CD4-positive, alpha-beta memory T cell (primary cell): ENCODE measurements at regions not wholly inside any gene's neighbourhood (a gene's known extent, or its start where the extent isn't known, plus 50 kb on each side); places are given as distances from the start of the nearest gene placed in this dataset.
"Not testable (repeated sequence)": the region's sequence is repeated elsewhere in the genome, so short reads cannot be mapped to it uniquely, and the experiment has no call there.

Source experiments
- CTCF ChIA-PET: fragments of 350-600 bp; sonication (Branson Sonifier 250); formaldehyde crosslinking; loops from one replicate; lab custom pipeline; 2021; ENCODE audit warnings: inconsistent platforms; ENCODE audit not compliant: partially characterized antibody; lab: Charles Lee
- POLR2A ChIA-PET: fragments of 350-600 bp; sonication (Branson Sonifier 250); formaldehyde crosslinking; loops from one replicate; lab custom pipeline; 2021; ENCODE audit not compliant: partially characterized antibody; lab: Charles Lee
- DNase-seq, 5 donors: peaks; one replicate each; pipeline versions ENCODE4 v3.0.0 to v3.0.0-alpha.2; 2020 to 2022; ENCODE audit warnings: mixed read lengths in 1 of 5
- H3K27ac ChIP-seq: one replicate; pipeline ENCODE4 v1.7.0; 2013; ENCODE audit warnings: low read depth, low read length
- H3K27me3 ChIP-seq: 2 replicates; pipeline ENCODE4 v1.7.0; 2013; ENCODE audit warnings: mild to moderate bottlenecking, low read length, moderate library complexity; ENCODE audit not compliant: insufficient read depth
- H3K36me3 ChIP-seq: 2 replicates; pipeline ENCODE4 v1.7.0; 2013; ENCODE audit warnings: mild to moderate bottlenecking, low read length, moderate library complexity; ENCODE audit not compliant: insufficient read depth
- H3K4me1 ChIP-seq: 2 replicates; pipeline ENCODE4 v1.7.0; 2013; ENCODE audit warnings: mild to moderate bottlenecking, low read length, moderate library complexity; ENCODE audit not compliant: insufficient read depth
- H3K4me3 ChIP-seq, 2 donors: one replicate each; pipeline ENCODE4 v1.7.0; 2013; ENCODE audit warnings: low read length in 2 of 2, mild to moderate bottlenecking in 1 of 2
- H3K9me3 ChIP-seq, 2 donors: one replicate each; pipeline ENCODE4 v1.7.0; 2013; ENCODE audit warnings: low read length in 2 of 2, control low read depth in 1 of 2; ENCODE audit not compliant: control insufficient read depth in 1 of 2
- H3K27ac Mint-ChIP-seq, 7 donors: one replicate each; pipeline ENCODE4 v1.8.0; 2020 to 2021; ENCODE audit warnings: mixed read lengths in 7 of 7, mild to moderate bottlenecking in 6 of 7, inconsistent platforms in 3 of 7, moderate library complexity in 3 of 7
- H3K27me3 Mint-ChIP-seq, 2 donors: one replicate each; pipeline ENCODE4 v1.8.0; 2020 to 2021; ENCODE audit warnings: mixed read lengths in 2 of 2
- H3K36me3 Mint-ChIP-seq, 2 donors: one replicate each; pipeline ENCODE4 v1.8.0; 2020 to 2021; ENCODE audit warnings: mixed read lengths in 2 of 2, inconsistent platforms in 1 of 2, mild to moderate bottlenecking in 1 of 2
- H3K4me1 Mint-ChIP-seq, 4 donors: one replicate each; pipeline ENCODE4 v1.8.0; 2020 to 2021; ENCODE audit warnings: mixed read lengths in 4 of 4, mild to moderate bottlenecking in 1 of 4
- H3K4me3 Mint-ChIP-seq, 8 donors: one replicate each; pipeline ENCODE4 v1.8.0; 2020 to 2021; ENCODE audit warnings: mixed read lengths in 8 of 8, mild to moderate bottlenecking in 7 of 8, moderate library complexity in 6 of 8, inconsistent platforms in 3 of 8
- H3K9me3 Mint-ChIP-seq, 8 donors: one replicate each; pipeline ENCODE4 v1.8.0; 2020 to 2021; ENCODE audit warnings: mixed read lengths in 8 of 8, mild to moderate bottlenecking in 5 of 8, inconsistent platforms in 3 of 8, moderate library complexity in 1 of 8
- intact Hi-C: fragments of 100-400 bp; cut with micrococcal nuclease; formaldehyde crosslinking; loops from one replicate; pipeline ENCODE4 v1.15.1; 2023

DNA sequence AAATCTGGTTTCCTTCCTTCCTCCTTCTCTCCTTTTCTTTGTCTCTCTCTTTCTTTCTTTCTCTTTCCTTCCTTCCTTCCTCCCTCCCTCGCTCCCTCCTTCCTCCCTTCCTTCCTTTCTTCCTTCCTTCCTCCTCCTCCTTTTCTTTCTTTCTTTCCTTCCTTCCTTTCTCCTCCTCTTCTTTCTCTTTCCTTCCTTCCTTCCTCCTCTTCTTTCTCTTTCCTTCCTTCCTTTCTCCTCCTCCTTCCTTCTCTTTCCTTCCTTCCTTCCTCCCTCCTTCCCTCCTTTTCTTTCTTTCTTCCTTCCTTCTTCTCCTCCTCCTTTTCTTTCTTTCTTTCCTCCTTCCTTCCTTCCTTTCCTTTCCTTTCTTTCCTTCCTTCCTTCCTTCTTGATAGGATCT is 61.2 kb downstream of the VIP start:
- POLR2A ChIA-PET, result no interaction called here
- Mint-ChIP-seq H3K4me3 (no peak overlapping the region), H3K27me3 (peaks cover 2 to 4% of the 10 kb centered on the region in 2 donors), H3K4me1 (no peaks in the 10 kb centered on the region), H3K9me3 (peaks cover 0 to 2% (median 0%) of the 10 kb centered on the region in 8 donors), H3K27ac (no peak overlapping the region), H3K36me3 (no peaks in the 10 kb centered on the region)
- H3K27ac ChIP-seq, result no peak overlapping the region
- no peak overlapping the region for H3K4me3 ChIP-seq
- H3K27me3 ChIP-seq, result no peaks in the 10 kb centered on the region
- no peaks in the 10 kb centered on the region for H3K4me1 ChIP-seq
- intact Hi-C loops, result no loop called here
- H3K9me3 ChIP-seq, result no peaks in the 10 kb centered on the region
- no peak for DNase-seq
- CTCF ChIA-PET, result interaction anchor here (0.6 kb wide), 1 partner anchor 213 kb away, joined by 3 read pairs; no protein-coding TSS in a partner anchor
- H3K36me3 ChIP-seq, result no peaks in the 10 kb centered on the region

DNA sequence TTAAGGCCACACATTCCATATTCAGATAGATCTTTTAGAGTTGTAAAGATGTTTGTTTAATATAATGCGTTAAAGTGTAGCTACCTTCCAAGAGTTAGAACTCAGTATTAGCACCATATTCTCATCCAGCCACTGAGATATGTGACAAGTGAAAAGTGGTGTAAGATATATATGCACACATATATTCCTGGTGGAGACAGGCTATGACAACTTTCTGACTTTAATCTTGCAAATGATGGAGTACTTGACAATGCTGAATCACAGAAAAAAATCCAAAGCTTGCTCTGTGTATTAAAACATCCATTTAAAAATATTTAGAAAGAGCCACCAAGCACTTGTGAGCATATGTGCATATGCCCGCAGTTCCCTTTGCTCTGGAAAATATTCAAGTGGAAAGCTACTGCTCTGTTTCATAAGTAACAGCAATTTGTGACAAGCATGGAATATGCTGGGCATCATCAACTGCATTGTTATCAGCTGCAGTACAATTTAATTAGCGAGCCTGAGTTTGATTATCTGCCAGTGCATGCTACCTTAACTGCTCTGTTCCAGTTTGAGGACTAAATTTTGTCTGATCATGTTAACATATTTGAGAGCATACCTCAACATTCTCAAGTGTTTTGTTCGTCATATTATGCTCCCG is 64.8 kb downstream of the VIP start:
- Histone ChIP-seq H3K4me3 (no peak overlapping the region), H3K27ac (no peak overlapping the region), H3K4me1 (no peaks in the 10 kb centered on the region), H3K27me3 (no peaks in the 10 kb centered on the region), H3K36me3 (no peaks in the 10 kb centered on the region), H3K9me3 (no peaks in the 10 kb centered on the region)
- H3K4me1 Mint-ChIP-seq, result no peaks in the 10 kb centered on the region
- ChIA-PET CTCF (no interaction called here), POLR2A (no interaction called here)
- H3K4me3 Mint-ChIP-seq, result no peak overlapping the region
- intact Hi-C loops, result no loop called here
- peaks cover 4 to 6% of the 10 kb centered on the region in 2 donors for H3K27me3 Mint-ChIP-seq
- peaks cover 0 to 3% (median 0%) of the 10 kb centered on the region in 8 donors for H3K9me3 Mint-ChIP-seq
- no peaks in the 10 kb centered on the region for H3K36me3 Mint-ChIP-seq
- no peak for DNase-seq
- no peak overlapping the region for H3K27ac Mint-ChIP-seq

DNA sequence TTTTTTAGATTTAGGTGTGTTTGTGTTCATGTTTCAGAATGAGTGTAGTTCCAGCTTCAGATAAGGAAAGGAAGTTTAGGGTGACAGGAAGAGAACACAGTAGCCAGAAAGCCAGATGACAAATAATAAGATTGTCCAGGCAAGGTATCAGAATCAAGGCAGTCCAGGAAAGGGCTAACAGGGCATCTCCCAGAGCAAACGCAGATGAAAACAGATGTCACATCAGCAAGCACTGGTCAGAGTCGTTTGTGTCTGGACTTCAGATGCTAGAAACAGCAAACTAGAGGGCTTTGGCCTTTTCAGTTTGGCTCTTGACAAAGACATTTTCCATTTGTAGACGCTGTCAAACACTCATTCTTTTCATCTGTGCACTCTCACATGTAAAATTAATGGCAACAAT is 65.5 kb downstream of the VIP start:
- ChIA-PET POLR2A (no interaction called here), CTCF (no interaction called here)
- DNase-seq, result no peak
- no peak overlapping the region for H3K4me3 ChIP-seq
- intact Hi-C loops, result no loop called here
- no peaks in the 10 kb centered on the region for H3K4me1 ChIP-seq
- H3K27ac Mint-ChIP-seq, result no peak overlapping the region
- no peak overlapping the region for H3K4me3 Mint-ChIP-seq
- no peak overlapping the region for H3K27ac ChIP-seq
- no peaks in the 10 kb centered on the region for H3K36me3 Mint-ChIP-seq
- H3K27me3 Mint-ChIP-seq, result peaks cover 4 to 6% of the 10 kb centered on the region in 2 donors
- H3K9me3 ChIP-seq, result no peaks in the 10 kb centered on the region
- H3K4me1 Mint-ChIP-seq, result no peaks in the 10 kb centered on the region
- peaks cover 0 to 3% (median 0%) of the 10 kb centered on the region in 8 donors for H3K9me3 Mint-ChIP-seq
- H3K36me3 ChIP-seq, result no peaks in the 10 kb centered on the region
- H3K27me3 ChIP-seq, result no peaks in the 10 kb centered on the region

DNA sequence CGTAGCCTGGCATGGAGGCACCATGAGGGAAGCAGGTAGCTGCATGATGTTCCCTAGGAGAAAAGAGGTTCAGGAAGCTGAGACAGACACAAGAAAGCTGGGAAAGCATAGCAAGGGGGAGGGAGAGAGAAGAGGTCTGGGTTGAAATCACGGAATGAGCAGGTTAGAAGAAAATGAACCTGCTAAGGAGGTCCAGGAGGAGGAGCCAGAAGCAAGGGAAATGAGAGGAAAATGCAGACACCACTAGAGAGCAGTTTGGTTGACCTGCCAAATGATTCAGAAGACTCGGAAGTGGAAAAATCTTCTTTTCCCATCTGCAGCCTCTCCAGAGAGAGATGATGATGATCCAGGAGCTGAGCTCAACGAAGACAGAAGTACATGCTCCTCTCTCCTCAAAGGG is 70.9 kb downstream of the VIP start:
- Histone ChIP-seq H3K9me3 (no peaks in the 10 kb centered on the region), H3K4me3 (no peak overlapping the region), H3K36me3 (no peaks in the 10 kb centered on the region), H3K27ac (no peak overlapping the region), H3K27me3 (no peaks in the 10 kb centered on the region), H3K4me1 (no peaks in the 10 kb centered on the region)
- POLR2A ChIA-PET, result no interaction called here
- peaks cover 0 to 3% (median 0%) of the 10 kb centered on the region in 8 donors for H3K9me3 Mint-ChIP-seq
- intact Hi-C loops, result no loop called here
- DNase-seq, result no peak
- H3K36me3 Mint-ChIP-seq, result no peaks in the 10 kb centered on the region
- H3K27me3 Mint-ChIP-seq, result peaks cover 4 to 7% of the 10 kb centered on the region in 2 donors
- H3K4me1 Mint-ChIP-seq, result no peaks in the 10 kb centered on the region
- H3K4me3 Mint-ChIP-seq, result no peak overlapping the region
- CTCF ChIA-PET, result interaction anchor here (0.9 kb wide), 1 partner anchor 358 kb away, joined by 3 read pairs; no protein-coding TSS in a partner anchor
- no peak overlapping the region for H3K27ac Mint-ChIP-seq

DNA sequence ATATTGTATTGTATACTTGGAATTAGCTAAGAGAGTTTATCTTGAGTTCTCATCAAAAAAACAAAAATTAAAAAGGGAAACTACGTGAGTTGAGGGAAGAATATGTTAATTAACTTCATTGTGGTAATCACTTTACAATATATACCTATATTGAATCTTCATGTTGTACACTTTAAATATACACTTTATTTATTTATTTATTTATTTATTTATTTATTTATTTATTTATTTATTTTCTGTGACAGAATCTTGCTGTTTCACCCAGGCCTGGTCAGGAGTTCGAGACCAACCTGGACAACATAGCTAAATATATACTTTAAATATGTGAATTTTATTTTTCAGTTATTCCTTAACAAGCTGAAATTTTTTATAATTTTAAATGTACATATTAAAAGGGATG is 74.1 kb downstream of the VIP start:
- no peaks in the 10 kb centered on the region for H3K9me3 ChIP-seq
- no peaks in the 10 kb centered on the region for H3K36me3 ChIP-seq
- Mint-ChIP-seq H3K27me3 (peaks cover 0 to 7% of the 10 kb centered on the region in 2 donors), H3K4me3 (no peak overlapping the region), H3K4me1 (no peaks in the 10 kb centered on the region), H3K27ac (no peak overlapping the region), H3K36me3 (no peaks in the 10 kb centered on the region), H3K9me3 (no peaks in the 10 kb centered on the region)
- intact Hi-C loops, result no loop called here
- ChIA-PET POLR2A (no interaction called here), CTCF (no interaction called here)
- H3K27ac ChIP-seq, result no peak overlapping the region
- H3K4me1 ChIP-seq, result no peaks in the 10 kb centered on the region
- no peak overlapping the region for H3K4me3 ChIP-seq
- DNase-seq, result no peak
- H3K27me3 ChIP-seq, result no peaks in the 10 kb centered on the region

DNA sequence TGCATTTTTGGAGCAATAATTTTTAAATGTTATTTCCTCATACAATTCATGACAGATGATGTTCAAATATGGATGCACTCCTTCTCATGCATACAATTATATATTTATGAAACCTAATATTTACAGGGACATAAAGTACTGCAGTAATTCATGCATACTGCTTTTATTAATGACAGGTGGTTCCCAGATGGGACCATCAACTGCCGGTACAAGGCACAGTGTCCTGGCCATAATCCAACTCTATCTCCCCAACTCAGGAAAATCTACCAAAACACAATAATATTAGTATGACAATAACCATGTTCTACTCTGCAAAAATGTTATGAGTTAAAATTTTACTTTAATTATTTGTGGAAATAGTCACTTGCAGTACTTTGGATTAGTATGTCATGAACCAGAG is 77.8 kb downstream of the VIP start:
- H3K27ac Mint-ChIP-seq, result no peak overlapping the region
- H3K4me3 Mint-ChIP-seq, result no peak overlapping the region
- no peak overlapping the region for H3K4me3 ChIP-seq
- no peaks in the 10 kb centered on the region for H3K4me1 Mint-ChIP-seq
- no peaks in the 10 kb centered on the region for H3K9me3 Mint-ChIP-seq
- intact Hi-C loops, result no loop called here
- H3K27me3 Mint-ChIP-seq, result peaks cover 0 to 3% of the 10 kb centered on the region in 2 donors
- no peaks in the 10 kb centered on the region for H3K36me3 Mint-ChIP-seq
- POLR2A ChIA-PET, result no interaction called here
- no peaks in the 10 kb centered on the region for H3K36me3 ChIP-seq
- no peaks in the 10 kb centered on the region for H3K4me1 ChIP-seq
- H3K9me3 ChIP-seq, result no peaks in the 10 kb centered on the region
- CTCF ChIA-PET, result no interaction called here
- no peak for DNase-seq
- no peaks in the 10 kb centered on the region for H3K27me3 ChIP-seq
- H3K27ac ChIP-seq, result no peak overlapping the region

DNA sequence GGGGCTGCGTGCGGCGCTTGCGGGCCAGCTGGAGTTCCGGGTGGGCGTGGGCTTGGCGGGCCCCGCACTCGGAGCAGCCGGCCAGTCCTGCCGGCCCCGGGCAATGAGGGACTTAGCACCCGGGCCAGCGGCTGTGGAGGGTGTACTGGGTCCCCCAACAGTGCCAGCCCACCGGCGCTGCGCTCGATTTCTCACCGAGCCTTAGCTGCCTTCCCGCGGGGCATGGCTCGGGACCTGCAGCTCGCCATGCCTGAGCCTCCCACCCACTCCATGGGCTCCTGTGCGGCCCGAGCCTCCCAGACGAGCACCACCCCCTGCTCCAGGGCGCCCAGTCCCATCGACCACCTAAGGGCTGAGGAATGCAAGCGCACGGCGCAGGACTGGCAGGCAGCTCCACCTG is 83.8 kb downstream of the VIP start:
- H3K36me3 Mint-ChIP-seq, CTCF ChIA-PET, H3K27ac Mint-ChIP-seq: not testable (repeated sequence)

More for the DNA sequence above, 83.8 kb downstream of the VIP start:
- H3K9me3 Mint-ChIP-seq, intact Hi-C loops, H3K27me3 Mint-ChIP-seq, H3K4me1 ChIP-seq, H3K27ac ChIP-seq, H3K4me3 Mint-ChIP-seq, H3K36me3 ChIP-seq, DNase-seq, H3K9me3 ChIP-seq, H3K4me1 Mint-ChIP-seq, POLR2A ChIA-PET, H3K4me3 ChIP-seq, H3K27me3 ChIP-seq: not testable (repeated sequence)
